BLaER1 (cell line): ENCODE measurements at regions not wholly inside any gene's neighbourhood (a gene's known extent, or its start where the extent isn't known, plus 50 kb on each side); places are given as distances from the start of the nearest gene placed in this dataset.
"Not testable (repeated sequence)": the region's sequence is repeated elsewhere in the genome, so short reads cannot be mapped to it uniquely, and the experiment has no call there.

Experiments used
- H3K27ac ChIP-seq: shearing (Covaris generic); formaldehyde crosslinking; 2 replicates; pipeline ENCODE4 v1.8.1; 2022
- H3K27me3 ChIP-seq: shearing (Covaris generic); formaldehyde crosslinking; 2 replicates; pipeline ENCODE4 v1.8.1; 2022
- H3K36me3 ChIP-seq: shearing (Covaris generic); formaldehyde crosslinking; 2 replicates; pipeline ENCODE4 v1.8.1; 2022
- H3K4me1 ChIP-seq: shearing (Covaris generic); formaldehyde crosslinking; 2 replicates; pipeline ENCODE4 v1.8.1; 2022
- H3K4me2 ChIP-seq: shearing (Covaris generic); formaldehyde crosslinking; 2 replicates; pipeline ENCODE4 v1.8.1; 2022
- H3K4me3 ChIP-seq: shearing (Covaris generic); formaldehyde crosslinking; 2 replicates; pipeline ENCODE4 v1.8.1; 2022
- H3K9ac ChIP-seq: shearing (Covaris generic); formaldehyde crosslinking; 2 replicates; pipeline ENCODE4 v1.8.1; 2022
- H3K9me3 ChIP-seq: shearing (Covaris generic); formaldehyde crosslinking; 2 replicates; pipeline ENCODE4 v1.8.1; 2022
- H4K20me1 ChIP-seq: shearing (Covaris generic); formaldehyde crosslinking; 2 replicates; pipeline ENCODE4 v1.8.1; 2022
- Cebpa-rat ChIP-seq: shearing (Covaris generic); IDR thresholded peaks from 2 replicates; pipeline ENCODE4 v1.8.1; 2022

DNA sequence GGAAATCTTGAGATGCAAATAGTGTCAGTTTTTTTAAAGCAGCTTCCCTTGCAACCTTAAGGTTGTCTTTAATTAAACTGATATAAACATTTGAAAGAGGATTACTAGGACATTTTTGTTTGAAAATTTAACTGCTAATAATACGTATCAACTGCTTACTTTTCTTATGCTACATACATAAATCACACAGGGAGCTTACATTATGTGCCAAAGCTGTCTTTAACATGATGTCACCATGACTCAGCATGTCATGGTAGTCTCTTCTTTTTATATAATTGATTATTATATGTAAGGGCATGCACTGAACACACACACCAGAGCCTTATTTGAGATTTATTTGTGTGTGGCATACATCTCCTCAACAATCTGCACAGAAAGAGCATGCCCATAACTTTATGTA, 63.0 kb upstream of the PTHLH start:
- Histone ChIP-seq H3K4me1 (no peaks in the 10 kb centered on the region; the same call in 1 of the 2 replicates), H3K9ac (no peak overlapping the region), H3K27ac (no peak overlapping the region), H3K9me3 (no peaks in the 10 kb centered on the region), H4K20me1 (no peaks in the 10 kb centered on the region), H3K4me2 (no peak overlapping the region), H3K36me3 (no peaks in the 10 kb centered on the region), H3K4me3 (no peak overlapping the region), H3K27me3 (no peaks in the 10 kb centered on the region)
- no peak for TF ChIP-seq Cebpa-rat

- Histone ChIP-seq H3K9me3 (no peaks in the 10 kb centered on the region), H3K27ac (no peak overlapping the region), H3K4me1 (no peaks in the 10 kb centered on the region; the same call in 1 of the 2 replicates), H3K4me2 (no peak overlapping the region), H3K36me3 (no peaks in the 10 kb centered on the region), H3K4me3 (no peak overlapping the region), H4K20me1 (no peaks in the 10 kb centered on the region), H3K9ac (no peak overlapping the region), H3K27me3 (no peaks in the 10 kb centered on the region)
- TF ChIP-seq Cebpa-rat: no peak
Measured at GRCh38 chr12:28036940-28037339, 64.4 kb upstream of the PTHLH start.

DNA sequence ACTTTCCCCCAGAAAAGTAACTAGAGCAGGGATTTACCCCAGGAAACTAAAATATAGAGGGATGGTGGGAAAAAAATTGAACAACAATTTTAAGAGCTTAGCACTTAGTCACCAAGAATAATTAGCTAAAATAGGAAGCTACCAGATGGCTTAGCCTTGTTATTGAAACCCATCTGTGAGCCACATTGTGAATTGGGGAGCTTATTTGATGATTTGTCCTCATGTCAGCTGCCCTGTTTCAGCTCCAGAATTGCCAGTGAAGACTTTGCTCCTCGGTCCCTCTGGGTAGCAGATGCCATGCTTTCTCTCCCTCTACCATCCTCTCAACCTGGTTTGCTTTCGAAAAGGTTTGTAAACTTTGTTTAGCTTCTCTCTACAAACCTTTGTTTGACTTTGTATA, 67.7 kb upstream of the PTHLH start:
- Histone ChIP-seq H3K4me1 (no peaks in the 10 kb centered on the region), H3K27me3 (no peaks in the 10 kb centered on the region), H3K4me3 (no peak overlapping the region), H4K20me1 (no peaks in the 10 kb centered on the region), H3K4me2 (no peak overlapping the region), H3K27ac (no peak overlapping the region), H3K36me3 (no peaks in the 10 kb centered on the region), H3K9me3 (no peaks in the 10 kb centered on the region), H3K9ac (no peak overlapping the region)
- no peak for TF ChIP-seq Cebpa-rat

DNA sequence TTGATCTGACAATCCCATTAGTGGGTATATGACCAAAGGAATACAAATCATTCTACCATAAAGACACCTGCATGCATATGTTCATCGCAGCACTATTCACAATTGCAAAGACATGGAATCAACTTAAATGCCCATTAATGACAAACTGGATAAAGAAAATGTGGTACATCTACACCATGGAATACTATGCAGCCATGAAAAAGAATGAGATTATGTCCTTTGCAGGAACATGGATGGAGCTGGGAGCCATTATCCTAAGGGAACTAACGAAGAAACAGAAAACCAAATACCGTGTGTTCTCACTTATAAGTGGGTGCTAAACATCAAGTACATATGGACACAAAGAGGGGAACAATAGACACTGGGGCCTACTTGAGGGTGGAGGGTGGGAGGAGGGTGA, 74.1 kb upstream of the PTHLH start:
- H3K4me2 ChIP-seq, H3K9ac ChIP-seq, H3K27me3 ChIP-seq, H3K4me1 ChIP-seq, H3K36me3 ChIP-seq, H3K27ac ChIP-seq, H3K9me3 ChIP-seq, H3K4me3 ChIP-seq, H4K20me1 ChIP-seq: not testable (repeated sequence)

DNA sequence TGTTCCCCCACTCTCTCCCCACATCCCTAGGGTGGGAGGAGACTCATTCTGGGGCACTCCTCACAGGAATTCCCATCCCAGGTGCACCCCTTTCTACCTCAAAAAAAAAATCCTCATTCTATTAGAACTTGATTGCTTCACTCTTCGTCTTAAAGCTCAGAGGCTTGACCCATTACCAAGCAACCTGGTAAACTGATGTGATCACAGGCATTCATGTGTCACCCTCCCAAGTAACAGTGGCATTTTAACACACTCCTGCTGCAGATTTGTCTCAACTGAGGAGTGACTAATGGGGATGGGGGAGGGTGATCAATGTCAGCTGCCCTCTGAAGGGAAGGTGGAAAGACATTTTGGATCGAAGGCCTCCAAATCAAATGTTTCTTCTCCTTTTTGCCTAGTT, 78.1 kb upstream of the PTHLH start:
- no peak for TF ChIP-seq Cebpa-rat

GRCh38 chr12:28051516-28052354, 79.2 kb upstream of the PTHLH start:
- no peaks in the 10 kb centered on the region for H3K36me3 ChIP-seq
- H3K4me1 ChIP-seq: no peaks in the 10 kb centered on the region
- no peaks in the 10 kb centered on the region for H3K27me3 ChIP-seq
- no peak overlapping the region for H3K9ac ChIP-seq
- no peak overlapping the region for H3K4me3 ChIP-seq
- H3K9me3 ChIP-seq: no peaks in the 10 kb centered on the region
- no peaks in the 10 kb centered on the region for H4K20me1 ChIP-seq
- no peak for TF ChIP-seq Cebpa-rat
- no peak overlapping the region for H3K27ac ChIP-seq
- no peak overlapping the region for H3K4me2 ChIP-seq

More for the DNA sequence above, 78.1 kb upstream of the PTHLH start:
- no peaks in the 10 kb centered on the region for H4K20me1 ChIP-seq
- no peaks in the 10 kb centered on the region for H3K36me3 ChIP-seq
- no peaks in the 10 kb centered on the region for H3K9me3 ChIP-seq
- H3K4me1 ChIP-seq: no peaks in the 10 kb centered on the region
- no peak overlapping the region for H3K27ac ChIP-seq
- no peak overlapping the region for H3K4me3 ChIP-seq
- no peaks in the 10 kb centered on the region for H3K27me3 ChIP-seq
- H3K4me2 ChIP-seq: no peak overlapping the region
- no peak overlapping the region for H3K9ac ChIP-seq

DNA sequence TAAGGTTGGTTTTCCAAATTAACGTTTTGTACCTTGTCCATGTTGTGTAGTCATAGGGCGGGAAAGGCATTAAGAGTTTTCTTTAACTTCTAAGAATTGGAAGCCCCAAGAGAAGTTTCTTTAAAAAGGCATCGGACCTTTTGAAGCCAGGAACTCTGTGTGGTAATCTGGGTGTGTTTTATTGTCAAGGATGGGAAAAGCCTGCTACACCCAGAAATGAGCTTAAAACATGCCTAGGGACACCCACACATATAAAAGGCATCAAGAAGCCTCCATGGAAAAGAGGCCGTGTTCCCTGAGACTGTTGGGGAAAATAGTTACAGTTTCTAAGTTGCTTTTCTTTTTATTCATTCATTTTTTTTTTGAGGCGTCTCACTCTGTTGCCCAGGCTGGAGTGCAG, 81.0 kb upstream of the PTHLH start:
- Histone ChIP-seq H3K27ac (no peak overlapping the region), H4K20me1 (no peaks in the 10 kb centered on the region), H3K36me3 (no peaks in the 10 kb centered on the region), H3K4me1 (no peaks in the 10 kb centered on the region), H3K27me3 (no peaks in the 10 kb centered on the region), H3K9ac (no peak overlapping the region), H3K9me3 (no peaks in the 10 kb centered on the region), H3K4me3 (no peak overlapping the region), H3K4me2 (no peak overlapping the region)
- TF ChIP-seq Cebpa-rat: no peak

GRCh38 chr12:28054583-28054982, 82.0 kb upstream of the PTHLH start:
- Histone ChIP-seq H3K4me1 (no peaks in the 10 kb centered on the region), H4K20me1 (no peaks in the 10 kb centered on the region), H3K4me3 (no peak overlapping the region), H3K9ac (no peak overlapping the region), H3K27ac (no peak overlapping the region), H3K9me3 (no peaks in the 10 kb centered on the region), H3K4me2 (no peak overlapping the region), H3K36me3 (no peaks in the 10 kb centered on the region), H3K27me3 (no peaks in the 10 kb centered on the region)
- TF ChIP-seq Cebpa-rat: no peak

GRCh38 chr12:28057856-28058615, 85.5 kb upstream of the PTHLH start:
- no peaks in the 10 kb centered on the region for H3K4me1 ChIP-seq
- H3K27me3 ChIP-seq: no peaks in the 10 kb centered on the region
- H4K20me1 ChIP-seq: no peaks in the 10 kb centered on the region
- TF ChIP-seq Cebpa-rat: no peak
- no peak overlapping the region for H3K4me2 ChIP-seq
- H3K27ac ChIP-seq: no peak overlapping the region
- H3K4me3 ChIP-seq: no peak overlapping the region
- H3K9ac ChIP-seq: no peak overlapping the region
- H3K9me3 ChIP-seq: no peaks in the 10 kb centered on the region
- no peaks in the 10 kb centered on the region for H3K36me3 ChIP-seq

DNA sequence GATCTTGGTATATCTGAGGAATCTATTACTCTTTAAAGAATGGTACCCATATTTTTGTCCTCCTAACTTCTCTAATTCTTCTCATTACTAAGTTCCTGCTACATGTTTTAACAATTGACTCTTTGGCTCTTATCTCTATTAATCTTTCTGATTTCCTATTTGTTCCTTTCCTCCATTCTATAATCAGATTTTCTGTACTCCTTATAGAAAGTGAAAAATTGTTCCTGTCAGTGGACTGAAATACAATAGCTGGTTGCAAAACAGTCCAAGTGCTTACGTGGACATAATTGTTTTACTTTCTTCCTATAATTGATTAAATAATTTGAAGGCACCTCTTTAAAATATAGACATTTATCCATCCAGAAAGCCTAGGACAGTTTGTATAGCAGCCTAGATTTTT, 86.7 kb upstream of the PTHLH start:
- Histone ChIP-seq H4K20me1 (no peaks in the 10 kb centered on the region), H3K27me3 (no peaks in the 10 kb centered on the region), H3K27ac (no peak overlapping the region), H3K4me1 (no peaks in the 10 kb centered on the region), H3K9me3 (no peaks in the 10 kb centered on the region), H3K9ac (no peak overlapping the region), H3K4me2 (no peak overlapping the region), H3K36me3 (no peaks in the 10 kb centered on the region), H3K4me3 (no peak overlapping the region)
- TF ChIP-seq Cebpa-rat: no peak
